DOHH2 (cell line): ENCODE measurements at regions not wholly inside any gene's neighbourhood (a gene's known extent, or its start where the extent isn't known, plus 50 kb on each side); places are given as distances from the start of the nearest gene placed in this dataset.
"Not testable (repeated sequence)": the region's sequence is repeated elsewhere in the genome, so short reads cannot be mapped to it uniquely, and the experiment has no call there.

ENCODE experiments used
- H3F3A ChIP-seq: fragments of 200-600 bp; sonication (generic), shearing (Covaris generic); 2 replicates; pipeline ENCODE4 v1.6.0; 2016; ENCODE audit warnings: antibody characterized with exemption, mild to moderate bottlenecking; ENCODE audit not compliant: control insufficient read depth, insufficient read depth
- H3K27ac ChIP-seq: fragments of 200-600 bp; sonication (generic); 2 replicates; pipeline ENCODE4 v1.5.1; 2014; ENCODE audit warnings: low read depth, mild to moderate bottlenecking, low read length, moderate library complexity
- H3K27me3 ChIP-seq: fragments of 200-600 bp; sonication (generic); 2 replicates; pipeline ENCODE4 v1.6.1; 2014; ENCODE audit warnings: mild to moderate bottlenecking, low read length, mixed read lengths; ENCODE audit not compliant: control insufficient read depth
- H3K36me3 ChIP-seq: fragments of 200-600 bp; sonication (generic); 2 replicates; pipeline ENCODE4 v1.6.1; 2014; ENCODE audit warnings: mild to moderate bottlenecking, low read length, moderate library complexity, mixed read lengths; ENCODE audit not compliant: control insufficient read depth
- H3K4me1 ChIP-seq: fragments of 200-600 bp; sonication (generic); 2 replicates; pipeline ENCODE4 v1.6.1; 2014; ENCODE audit warnings: mild to moderate bottlenecking, low read length, mixed read lengths; ENCODE audit not compliant: control insufficient read depth
- H3K4me2 ChIP-seq: fragments of 200-600 bp; sonication (generic); 2 replicates; pipeline ENCODE4 v1.6.0; 2014; ENCODE audit warnings: mild to moderate bottlenecking, low read length, moderate library complexity
- H3K4me3 ChIP-seq: fragments of 200-600 bp; sonication (generic); 2 replicates; pipeline ENCODE4 v1.5.1; 2014; ENCODE audit warnings: mild to moderate bottlenecking, low read length, mixed read lengths
- H3K79me2 ChIP-seq: fragments of 200-600 bp; sonication (generic); 2 replicates; pipeline ENCODE4 v1.6.1; 2014; ENCODE audit warnings: mild to moderate bottlenecking, low read length, mixed read lengths; ENCODE audit not compliant: control insufficient read depth
- H3K9me2 ChIP-seq: fragments of 200-600 bp; sonication (generic); replicated peaks from 2 replicates; pipeline ENCODE4 v1.6.1; 2014; ENCODE audit warnings: mild to moderate bottlenecking, low read length, mixed read lengths; ENCODE audit not compliant: control insufficient read depth
- H3K9me3 ChIP-seq: fragments of 200-600 bp; sonication (generic); 2 replicates; pipeline ENCODE4 v1.6.1; 2014; ENCODE audit warnings: antibody characterized with exemption, low read length, mixed read lengths; ENCODE audit not compliant: control insufficient read depth, insufficient read depth
- H4K20me1 ChIP-seq: fragments of 200-600 bp; sonication (generic); 2 replicates; pipeline ENCODE4 v1.6.0; 2014; ENCODE audit warnings: low read depth, mild to moderate bottlenecking, antibody characterized with exemption, low read length, moderate library complexity; ENCODE audit not compliant: control insufficient read depth, insufficient read depth
- EZH2phosphoT487 ChIP-seq: fragments of 200-600 bp; sonication (generic); IDR thresholded peaks from 2 replicates; pipeline ENCODE4 v1.6.1; 2017; ENCODE audit warnings: borderline replicate concordance, mild to moderate bottlenecking, antibody characterized with exemption, low read length, moderate library complexity, mixed read lengths
- TF ChIP-seq, protein P1 (sequence below): fragments of 200-600 bp; sonication (generic); IDR thresholded peaks from one replicate; pipeline ENCODE4 v1.5.1; 2014; ENCODE audit warnings: antibody characterized with exemption, mild to moderate bottlenecking, low read depth, low read length; ENCODE audit not compliant: poor library complexity, severe bottlenecking

GRCh38 chr1:198417039-198417438 lies 123.4 kb downstream of the ATP6V1G3 start:
- no peak overlapping the region for H3K4me3 ChIP-seq
- no peaks in the 10 kb centered on the region for H3K9me3 ChIP-seq
- no peaks in the 10 kb centered on the region for H3K27me3 ChIP-seq
- no peak overlapping the region for H3K4me2 ChIP-seq
- TF ChIP-seq EZH2phosphoT487, result no peak
- TF ChIP-seq, protein P1, sequence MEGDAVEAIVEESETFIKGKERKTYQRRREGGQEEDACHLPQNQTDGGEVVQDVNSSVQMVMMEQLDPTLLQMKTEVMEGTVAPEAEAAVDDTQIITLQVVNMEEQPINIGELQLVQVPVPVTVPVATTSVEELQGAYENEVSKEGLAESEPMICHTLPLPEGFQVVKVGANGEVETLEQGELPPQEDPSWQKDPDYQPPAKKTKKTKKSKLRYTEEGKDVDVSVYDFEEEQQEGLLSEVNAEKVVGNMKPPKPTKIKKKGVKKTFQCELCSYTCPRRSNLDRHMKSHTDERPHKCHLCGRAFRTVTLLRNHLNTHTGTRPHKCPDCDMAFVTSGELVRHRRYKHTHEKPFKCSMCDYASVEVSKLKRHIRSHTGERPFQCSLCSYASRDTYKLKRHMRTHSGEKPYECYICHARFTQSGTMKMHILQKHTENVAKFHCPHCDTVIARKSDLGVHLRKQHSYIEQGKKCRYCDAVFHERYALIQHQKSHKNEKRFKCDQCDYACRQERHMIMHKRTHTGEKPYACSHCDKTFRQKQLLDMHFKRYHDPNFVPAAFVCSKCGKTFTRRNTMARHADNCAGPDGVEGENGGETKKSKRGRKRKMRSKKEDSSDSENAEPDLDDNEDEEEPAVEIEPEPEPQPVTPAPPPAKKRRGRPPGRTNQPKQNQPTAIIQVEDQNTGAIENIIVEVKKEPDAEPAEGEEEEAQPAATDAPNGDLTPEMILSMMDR, result no peak
- no peaks in the 10 kb centered on the region for H3K79me2 ChIP-seq
- H3K36me3 ChIP-seq, result no peaks in the 10 kb centered on the region
- H4K20me1 ChIP-seq, result no peaks in the 10 kb centered on the region
- no peaks in the 10 kb centered on the region for H3K4me1 ChIP-seq
- H3F3A ChIP-seq, result no peaks in the 10 kb centered on the region
- H3K27ac ChIP-seq, result no peak overlapping the region
- H3K9me2 ChIP-seq, result no peaks in the 10 kb centered on the region; the same call in 1 of the 2 replicates

GRCh38 chr1:198416296-198416695 lies 124.2 kb downstream of the ATP6V1G3 start:
- H3K9me3 ChIP-seq, result no peaks in the 10 kb centered on the region
- H3K27me3 ChIP-seq, result no peaks in the 10 kb centered on the region
- TF ChIP-seq EZH2phosphoT487, result no peak
- TF ChIP-seq, protein P1, result no peak
- no peaks in the 10 kb centered on the region for H4K20me1 ChIP-seq
- H3K4me2 ChIP-seq, result no peak overlapping the region
- H3K79me2 ChIP-seq, result no peaks in the 10 kb centered on the region
- H3K4me3 ChIP-seq, result no peak overlapping the region
- H3K9me2 ChIP-seq, result no peaks in the 10 kb centered on the region; the same call in 1 of the 2 replicates
- no peaks in the 10 kb centered on the region for H3F3A ChIP-seq
- no peaks in the 10 kb centered on the region for H3K36me3 ChIP-seq
- H3K4me1 ChIP-seq, result no peaks in the 10 kb centered on the region
- no peak overlapping the region for H3K27ac ChIP-seq

DNA sequence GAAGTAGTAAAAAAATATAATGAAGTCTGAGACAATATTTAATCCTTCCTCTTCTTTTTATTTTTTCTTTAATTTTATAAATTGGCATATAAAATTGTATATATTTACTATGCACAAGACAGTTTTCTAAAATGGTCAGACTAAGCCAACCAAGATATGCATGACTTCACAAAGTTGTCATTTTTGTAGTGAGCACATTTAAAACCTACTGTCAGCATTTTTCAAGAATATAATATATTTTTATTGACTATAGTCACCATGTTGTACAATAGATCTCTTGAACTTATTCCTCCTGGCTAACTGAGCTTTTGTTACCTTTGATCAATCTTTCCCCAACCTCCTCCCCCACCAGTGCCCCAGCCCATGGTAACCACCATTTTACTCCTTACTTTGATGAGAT lies 129.2 kb downstream of the ATP6V1G3 start:
- no peaks in the 10 kb centered on the region for H4K20me1 ChIP-seq
- no peaks in the 10 kb centered on the region for H3K4me1 ChIP-seq
- no peaks in the 10 kb centered on the region for H3F3A ChIP-seq
- H3K9me3 ChIP-seq, result no peaks in the 10 kb centered on the region
- H3K27ac ChIP-seq, result no peak overlapping the region
- H3K79me2 ChIP-seq, result no peaks in the 10 kb centered on the region
- H3K4me2 ChIP-seq, result no peak overlapping the region
- no peaks in the 10 kb centered on the region for H3K27me3 ChIP-seq
- no peak for TF ChIP-seq EZH2phosphoT487
- TF ChIP-seq, protein P1, result no peak
- no peaks in the 10 kb centered on the region for H3K36me3 ChIP-seq
- no peak overlapping the region for H3K4me3 ChIP-seq
- H3K9me2 ChIP-seq, result no peaks in the 10 kb centered on the region

- Histone ChIP-seq H3K79me2 (no peaks in the 10 kb centered on the region), H3K9me3 (no peaks in the 10 kb centered on the region), H3K36me3 (no peaks in the 10 kb centered on the region), H3K27me3 (no peaks in the 10 kb centered on the region), H3K27ac (no peak overlapping the region), H3K4me3 (no peak overlapping the region), H4K20me1 (no peaks in the 10 kb centered on the region), H3K4me2 (no peak overlapping the region), H3K4me1 (no peaks in the 10 kb centered on the region), H3K9me2 (no peaks in the 10 kb centered on the region), H3F3A (no peaks in the 10 kb centered on the region)
- no peak for TF ChIP-seq EZH2phosphoT487
- TF ChIP-seq, protein P1, result no peak
Observed at GRCh38 chr1:198408716-198409115, 131.8 kb downstream of the ATP6V1G3 start.

GRCh38 chr1:198404632-198405031 lies 135.8 kb downstream of the ATP6V1G3 start:
- not testable (repeated sequence) for H3K27ac ChIP-seq, H3K27me3 ChIP-seq, H3K9me3 ChIP-seq, H3F3A ChIP-seq, H3K36me3 ChIP-seq, H3K4me2 ChIP-seq, H3K4me3 ChIP-seq, H3K9me2 ChIP-seq, H4K20me1 ChIP-seq, H3K79me2 ChIP-seq, H3K4me1 ChIP-seq
